ENCODE measurements at regions not wholly inside any gene's neighbourhood (a gene's known extent, or its start where the extent isn't known, plus 50 kb on each side); places are given as distances from the start of the nearest gene placed in this dataset.

GRCh38 chr11:19558189-19558986 lies 154.2 kb upstream of the NAV2 start:
- intact Hi-C loops (cut with DNase I; ENCODE audit: low total_unique reads): no loop called here
- H3K4me3 ChIP-seq (ENCODE audit: low read depth, poor library complexity, severe bottlenecking): no peak overlapping the region
- DNase-seq (ENCODE audit: low spot score in 2 of 2): peak in 1 of 2 donors; percentile 73
- TF ChIP-seq CTCF (IDR thresholded peaks at IDR 0.05): no peak
- no peak for TF ChIP-seq POLR2A (IDR thresholded peaks at IDR 0.05)
- WGBS, 2 donors: 87 to 89% methylated on average over 12 of the region's 12 CpGs

GRCh38 chr11:19557720-19558140 lies 154.9 kb upstream of the NAV2 start:
- intact Hi-C loops (cut with DNase I; ENCODE audit: low total_unique reads): no loop called here
- WGBS, 2 donors: 6 to 7% methylated on average over 7 of the region's 7 CpGs
- TF ChIP-seq CTCF (IDR thresholded peaks at IDR 0.05) (peak in 1 of 3 donors; percentile 81), POLR2A (IDR thresholded peaks at IDR 0.05) (no peak)
- peak; percentile 71 to 96 for DNase-seq (ENCODE audit: low spot score in 2 of 2)
- H3K4me3 ChIP-seq (ENCODE audit: low read depth, poor library complexity, severe bottlenecking): no peak overlapping the region

- TF ChIP-seq CTCF (IDR thresholded peaks at IDR 0.05) (no peak), POLR2A (IDR thresholded peaks at IDR 0.05) (no peak)
- intact Hi-C loops (cut with DNase I; ENCODE audit: low total_unique reads): no loop called here
- WGBS, 2 donors: 61 to 63% methylated on average over 6 of the region's 6 CpGs
- H3K4me3 ChIP-seq (ENCODE audit: low read depth, poor library complexity, severe bottlenecking): no peak overlapping the region
- DNase-seq (ENCODE audit: low spot score in 2 of 2): no peak
Observed at GRCh38 chr11:19557185-19557584, 155.5 kb upstream of the NAV2 start.

- TF ChIP-seq POLR2A (IDR thresholded peaks at IDR 0.05): no peak
- no peak for TF ChIP-seq CTCF (IDR thresholded peaks at IDR 0.05)
- intact Hi-C loops (cut with DNase I; ENCODE audit: low total_unique reads): no loop called here
- no peak for DNase-seq (ENCODE audit: low spot score in 2 of 2)
- no peak overlapping the region for H3K4me3 ChIP-seq (ENCODE audit: low read depth, poor library complexity, severe bottlenecking)
- WGBS, 2 donors: 74 to 77% methylated on average over 3 of the region's 3 CpGs
Observed at GRCh38 chr11:19555266-19555665, 157.4 kb upstream of the NAV2 start.

GRCh38 chr11:19553683-19554333 lies 158.8 kb upstream of the NAV2 start:
- WGBS, 2 donors: 35 to 37% methylated on average over 8 of the region's 8 CpGs
- DNase-seq (ENCODE audit: low spot score in 2 of 2): peak; percentile 71 to 95
- H3K4me3 ChIP-seq (ENCODE audit: low read depth, poor library complexity, severe bottlenecking): no peak overlapping the region
- intact Hi-C loops (cut with DNase I; ENCODE audit: low total_unique reads): loop anchor here (2.0 kb wide), 1 partner anchor 483 kb away; no protein-coding TSS in a partner anchor
- TF ChIP-seq POLR2A (IDR thresholded peaks at IDR 0.05) (no peak), CTCF (IDR thresholded peaks at IDR 0.05) (peak in 1 of 3 donors; percentile 71)
